Uterus (tissue), 3 donors: ENCODE measurements at regions not wholly inside any gene's neighbourhood (a gene's known extent, or its start where the extent isn't known, plus 50 kb on each side); places are given as distances from the start of the nearest gene placed in this dataset.

Source experiments
- DNase-seq, 2 donors: peaks; one replicate each; pipeline ENCODE4 v3.0.0-alpha.2; 2019 to 2020
- H3K27ac ChIP-seq, 2 donors: fragments of 200-600 bp; sonication (generic); 1 replicate in 1 of 2; 2 replicates in 1 of 2; pipeline ENCODE4 v1.5.1; 2016 to 2018
- H3K27me3 ChIP-seq, 2 donors: fragments of 200-600 bp; sonication (generic); one replicate each; pipeline ENCODE4 v1.5.1; 2018 to 2019; ENCODE audit warnings: control low read depth in 1 of 2
- H3K36me3 ChIP-seq, 2 donors: fragments of 200-600 bp; sonication (generic); one replicate each; pipeline ENCODE4 v1.5.1; 2019; ENCODE audit warnings: control low read depth in 1 of 2
- H3K4me1 ChIP-seq, 2 donors: fragments of 200-600 bp; sonication (generic); one replicate each; pipeline ENCODE4 v1.5.1; 2018 to 2019; ENCODE audit warnings: control low read depth in 1 of 2
- H3K4me3 ChIP-seq, 2 donors: fragments of 200-600 bp; sonication (generic); 1 replicate in 1 of 2; 2 replicates in 1 of 2; pipeline ENCODE4 v1.5.1; 2018 to 2019; ENCODE audit warnings: mild to moderate bottlenecking in 1 of 2
- H3K9me3 ChIP-seq, 2 donors: fragments of 200-600 bp; sonication (generic); one replicate each; pipeline ENCODE4 v1.5.1; 2019; ENCODE audit warnings: control low read depth in 1 of 2
- CTCF ChIP-seq, 4 experiments: fragments of 200-600 bp in 2 of 4; fragments of 450-650 bp in 2 of 4; sonication (generic) in 2 of 4; IDR thresholded peaks; one replicate each; pipeline ENCODE4 v1.5.1; 2016 to 2019; ENCODE audit warnings: antibody characterized with exemption in 4 of 4, mild to moderate bottlenecking in 2 of 4, moderate library complexity in 1 of 4
- POLR2A ChIP-seq, 2 donors: fragments of 450-650 bp; IDR thresholded peaks; one replicate each; pipeline ENCODE4 v1.6.1; 2016; ENCODE audit warnings: antibody characterized with exemption in 2 of 2, mild to moderate bottlenecking in 1 of 2, moderate library complexity in 1 of 2
- intact Hi-C: fragments of 100-400 bp; cut with DNase I; formaldehyde crosslinking; loops from one replicate; pipeline ENCODE4 v1.15.1; 2023; ENCODE audit warnings: low total_unique reads
- donor health status: DM: yes; HTN: yes; CAD: no.

GRCh38 chr2:128710729-128711128 lies 392.1 kb upstream of the HS6ST1 start:
- Histone ChIP-seq H3K27ac (no peak overlapping the region), H3K9me3 (peaks cover 0 to 3% of the 10 kb centered on the region in 2 donors), H3K27me3 (no peaks in the 10 kb centered on the region), H3K4me1 (no peaks in the 10 kb centered on the region), H3K4me3 (no peak overlapping the region), H3K36me3 (no peaks in the 10 kb centered on the region)
- no peak for DNase-seq
- no peak for TF ChIP-seq POLR2A (IDR thresholded peaks at IDR 0.05)
- no peak for TF ChIP-seq CTCF (IDR thresholded peaks at IDR 0.05)
- intact Hi-C loops = no loop called here

- intact Hi-C loops = no loop called here
- no peak overlapping the region for H3K27ac ChIP-seq
- no peak for DNase-seq
- H3K36me3 ChIP-seq = no peaks in the 10 kb centered on the region
- TF ChIP-seq POLR2A (IDR thresholded peaks at IDR 0.05) = no peak
- TF ChIP-seq CTCF (IDR thresholded peaks at IDR 0.05) = no peak
- no peak overlapping the region for H3K4me3 ChIP-seq
- no peaks in the 10 kb centered on the region for H3K27me3 ChIP-seq
- no peaks in the 10 kb centered on the region for H3K4me1 ChIP-seq
- H3K9me3 ChIP-seq = no peaks in the 10 kb centered on the region
These were observed 395.6 kb upstream of the HS6ST1 start for GRCh38 chr2:128714285-128714684.

DNA sequence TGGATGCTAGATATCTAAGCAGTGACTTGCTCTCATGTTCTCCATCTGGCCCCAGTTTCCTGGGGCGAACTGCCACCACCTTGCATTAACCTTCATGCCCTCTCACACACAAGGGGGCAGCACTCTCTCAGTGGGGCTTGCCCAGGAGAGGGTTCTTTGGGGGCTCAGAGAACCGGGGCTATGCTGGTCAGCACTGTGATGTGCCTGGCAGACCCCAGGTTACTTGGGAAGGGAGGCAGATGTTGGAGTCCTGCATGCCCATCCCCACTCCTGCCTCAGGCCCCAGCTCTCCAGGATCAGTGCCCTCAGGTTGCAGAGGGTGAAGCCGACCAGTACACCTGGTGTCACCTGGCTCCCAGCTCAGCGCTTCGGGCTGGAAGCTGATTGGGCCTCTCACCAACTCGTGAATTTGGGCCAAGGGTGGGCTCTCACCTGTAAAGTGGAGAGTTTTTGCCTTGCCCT lies 396.2 kb upstream of the HS6ST1 start:
- TF ChIP-seq CTCF (IDR thresholded peaks at IDR 0.05) = no peak
- no peak for TF ChIP-seq POLR2A (IDR thresholded peaks at IDR 0.05)
- no peak for DNase-seq
- intact Hi-C loops = no loop called here

GRCh38 chr2:128715360-128715759 lies 396.7 kb upstream of the HS6ST1 start:
- H3K4me1 ChIP-seq = no peaks in the 10 kb centered on the region
- H3K27me3 ChIP-seq = no peaks in the 10 kb centered on the region
- intact Hi-C loops = no loop called here
- no peak for DNase-seq
- TF ChIP-seq POLR2A (IDR thresholded peaks at IDR 0.05) (no peak), CTCF (IDR thresholded peaks at IDR 0.05) (no peak)
- no peaks in the 10 kb centered on the region for H3K9me3 ChIP-seq
- no peaks in the 10 kb centered on the region for H3K36me3 ChIP-seq
- no peak overlapping the region for H3K4me3 ChIP-seq
- H3K27ac ChIP-seq = no peak overlapping the region

More for the DNA sequence above, 396.2 kb upstream of the HS6ST1 start:
- no peaks in the 10 kb centered on the region for H3K4me1 ChIP-seq
- no peak overlapping the region for H3K27ac ChIP-seq
- no peaks in the 10 kb centered on the region for H3K9me3 ChIP-seq
- H3K36me3 ChIP-seq = no peaks in the 10 kb centered on the region
- H3K27me3 ChIP-seq = no peaks in the 10 kb centered on the region
- no peak overlapping the region for H3K4me3 ChIP-seq

DNA sequence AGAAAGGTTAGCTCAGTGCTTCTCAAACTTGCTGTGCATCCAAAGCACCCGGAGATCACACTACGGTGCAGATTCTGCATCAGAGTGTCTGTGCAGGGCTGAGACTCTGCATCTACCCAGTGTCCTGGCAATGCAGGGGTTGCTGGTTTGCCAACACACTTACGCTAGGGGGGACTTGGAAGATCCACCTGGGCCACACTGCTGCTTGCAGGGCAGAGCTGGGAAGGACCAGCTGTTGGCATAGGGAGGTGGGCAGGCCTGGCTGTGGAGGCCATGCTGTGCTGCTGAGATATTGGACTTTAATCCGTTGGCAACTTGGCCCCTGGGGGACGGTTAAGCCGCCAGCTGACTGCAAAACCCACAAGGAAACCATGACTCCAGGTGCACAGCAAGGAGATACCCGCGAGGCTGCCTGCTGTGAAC lies 397.6 kb upstream of the HS6ST1 start:
- Histone ChIP-seq H3K4me3 (no peak overlapping the region), H3K27ac (no peak overlapping the region), H3K4me1 (no peaks in the 10 kb centered on the region), H3K27me3 (no peaks in the 10 kb centered on the region), H3K9me3 (no peaks in the 10 kb centered on the region), H3K36me3 (no peaks in the 10 kb centered on the region)
- DNase-seq = no peak
- TF ChIP-seq POLR2A (IDR thresholded peaks at IDR 0.05) = no peak
- no peak for TF ChIP-seq CTCF (IDR thresholded peaks at IDR 0.05)
- intact Hi-C loops = no loop called here
